SK-N-SH (cell line): ENCODE measurements at regions not wholly inside any gene's neighbourhood (a gene's known extent, or its start where the extent isn't known, plus 50 kb on each side); places are given as distances from the start of the nearest gene placed in this dataset.

Experiments used
- EP300 ChIP-seq, 2 experiments: IDR thresholded peaks; 2 replicates each; pipeline versions ENCODE4 v1.4.0 to v1.6.1; 2012; ENCODE audit warnings: borderline replicate concordance in 1 of 2, low read depth in 1 of 2, low read length in 1 of 2
- RFX5 ChIP-seq: IDR thresholded peaks from 2 replicates; pipeline ENCODE4 v1.6.1; 2012; ENCODE audit warnings: mild to moderate bottlenecking, improper control_type of control experiment, low read length
- TCF12 ChIP-seq: IDR thresholded peaks from 2 replicates; pipeline ENCODE4 v1.4.0; 2012
- TEAD4 ChIP-seq: IDR thresholded peaks from 2 replicates; pipeline ENCODE4 v1.4.0; 2012; ENCODE audit warnings: mild to moderate bottlenecking, borderline replicate concordance; ENCODE audit not compliant: insufficient read depth
- TF ChIP-seq, protein P1 (sequence below): fragments of 200-600 bp; sonication (generic); IDR thresholded peaks from 2 replicates; pipeline ENCODE4 v1.6.1; 2017; ENCODE audit warnings: antibody characterized with exemption, mild to moderate bottlenecking, moderate library complexity

DNA sequence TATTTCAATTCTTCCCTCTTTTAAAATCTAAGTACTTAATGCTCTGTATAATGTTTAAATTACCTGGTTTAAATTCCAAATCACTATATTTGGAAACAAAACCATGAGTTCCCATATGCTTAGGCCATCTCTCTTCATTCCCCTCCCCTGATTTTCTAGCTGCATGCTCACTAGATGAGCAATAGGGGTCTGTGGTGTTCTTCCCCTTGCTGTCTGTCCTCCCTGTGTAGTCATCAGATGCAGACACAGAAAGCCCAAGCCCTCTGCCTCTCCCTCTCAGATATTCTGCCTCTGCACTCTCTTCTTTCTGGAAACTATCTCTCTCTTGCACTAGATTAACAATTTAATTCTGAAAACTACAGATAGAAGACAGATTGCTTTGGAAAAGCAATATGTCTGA lies 1730.2 kb downstream of the OLFM4 start:
- no peak for TF ChIP-seq RFX5
- no peak for TF ChIP-seq TEAD4
- TF ChIP-seq TCF12: no peak
- TF ChIP-seq EP300 (IDR thresholded peaks at IDR 0.05; ENCODE audit: borderline replicate concordance in 1 of 2, low read depth in 1 of 2, low read length in 1 of 2): no peak
- TF ChIP-seq, protein P1, sequence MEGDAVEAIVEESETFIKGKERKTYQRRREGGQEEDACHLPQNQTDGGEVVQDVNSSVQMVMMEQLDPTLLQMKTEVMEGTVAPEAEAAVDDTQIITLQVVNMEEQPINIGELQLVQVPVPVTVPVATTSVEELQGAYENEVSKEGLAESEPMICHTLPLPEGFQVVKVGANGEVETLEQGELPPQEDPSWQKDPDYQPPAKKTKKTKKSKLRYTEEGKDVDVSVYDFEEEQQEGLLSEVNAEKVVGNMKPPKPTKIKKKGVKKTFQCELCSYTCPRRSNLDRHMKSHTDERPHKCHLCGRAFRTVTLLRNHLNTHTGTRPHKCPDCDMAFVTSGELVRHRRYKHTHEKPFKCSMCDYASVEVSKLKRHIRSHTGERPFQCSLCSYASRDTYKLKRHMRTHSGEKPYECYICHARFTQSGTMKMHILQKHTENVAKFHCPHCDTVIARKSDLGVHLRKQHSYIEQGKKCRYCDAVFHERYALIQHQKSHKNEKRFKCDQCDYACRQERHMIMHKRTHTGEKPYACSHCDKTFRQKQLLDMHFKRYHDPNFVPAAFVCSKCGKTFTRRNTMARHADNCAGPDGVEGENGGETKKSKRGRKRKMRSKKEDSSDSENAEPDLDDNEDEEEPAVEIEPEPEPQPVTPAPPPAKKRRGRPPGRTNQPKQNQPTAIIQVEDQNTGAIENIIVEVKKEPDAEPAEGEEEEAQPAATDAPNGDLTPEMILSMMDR: no peak
